ENCODE measurements at regions not wholly inside any gene's neighbourhood (a gene's known extent, or its start where the extent isn't known, plus 50 kb on each side); places are given as distances from the start of the nearest gene placed in this dataset.

DNA sequence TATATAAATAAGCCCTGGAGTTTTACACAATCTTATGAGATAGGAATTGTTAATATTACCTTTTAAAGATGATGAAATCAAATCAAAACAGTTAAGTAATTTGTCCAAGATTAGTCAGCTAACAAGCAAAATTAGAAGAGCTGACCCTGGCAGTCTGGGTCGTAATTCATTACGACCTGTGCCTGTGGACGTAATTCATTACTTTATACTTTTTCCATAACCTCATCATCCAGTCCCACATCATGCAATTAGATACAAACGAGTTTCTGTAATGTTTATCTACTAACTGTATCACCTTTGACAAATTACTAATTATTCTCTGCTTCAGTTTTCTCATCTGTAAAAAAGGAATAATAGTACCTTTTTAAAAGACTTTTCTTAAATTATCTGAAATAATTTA is 665.9 kb downstream of the ZBBX start:
- Mint-ChIP-seq H3K27me3 (ENCODE audit: insufficient read depth, unreplicated experiment) (no peaks in the 10 kb centered on the region), H3K36me3 (ENCODE audit: insufficient read depth, unreplicated experiment) (no peaks in the 10 kb centered on the region), H3K9me3 (ENCODE audit: unreplicated experiment) (no peaks in the 10 kb centered on the region), H3K4me1 (ENCODE audit: insufficient read depth, unreplicated experiment) (no peaks in the 10 kb centered on the region), H3K4me3 (ENCODE audit: unreplicated experiment) (no peak overlapping the region), H3K27ac (ENCODE audit: low read depth, unreplicated experiment) (no peak overlapping the region)
- POLR2A ChIA-PET = no interaction called here
- CTCF ChIA-PET = no interaction called here
- DNase-seq (ENCODE audit: unreplicated experiment) = no peak
- no TSS peak for BruUV-seq (replicated peaks)
- intact Hi-C loops (cut with micrococcal nuclease) = no loop called here
- TF ChIP-seq, protein P1, sequence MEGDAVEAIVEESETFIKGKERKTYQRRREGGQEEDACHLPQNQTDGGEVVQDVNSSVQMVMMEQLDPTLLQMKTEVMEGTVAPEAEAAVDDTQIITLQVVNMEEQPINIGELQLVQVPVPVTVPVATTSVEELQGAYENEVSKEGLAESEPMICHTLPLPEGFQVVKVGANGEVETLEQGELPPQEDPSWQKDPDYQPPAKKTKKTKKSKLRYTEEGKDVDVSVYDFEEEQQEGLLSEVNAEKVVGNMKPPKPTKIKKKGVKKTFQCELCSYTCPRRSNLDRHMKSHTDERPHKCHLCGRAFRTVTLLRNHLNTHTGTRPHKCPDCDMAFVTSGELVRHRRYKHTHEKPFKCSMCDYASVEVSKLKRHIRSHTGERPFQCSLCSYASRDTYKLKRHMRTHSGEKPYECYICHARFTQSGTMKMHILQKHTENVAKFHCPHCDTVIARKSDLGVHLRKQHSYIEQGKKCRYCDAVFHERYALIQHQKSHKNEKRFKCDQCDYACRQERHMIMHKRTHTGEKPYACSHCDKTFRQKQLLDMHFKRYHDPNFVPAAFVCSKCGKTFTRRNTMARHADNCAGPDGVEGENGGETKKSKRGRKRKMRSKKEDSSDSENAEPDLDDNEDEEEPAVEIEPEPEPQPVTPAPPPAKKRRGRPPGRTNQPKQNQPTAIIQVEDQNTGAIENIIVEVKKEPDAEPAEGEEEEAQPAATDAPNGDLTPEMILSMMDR (IDR thresholded peaks at IDR 0.05; ENCODE audit: unreplicated experiment) = no peak

DNA sequence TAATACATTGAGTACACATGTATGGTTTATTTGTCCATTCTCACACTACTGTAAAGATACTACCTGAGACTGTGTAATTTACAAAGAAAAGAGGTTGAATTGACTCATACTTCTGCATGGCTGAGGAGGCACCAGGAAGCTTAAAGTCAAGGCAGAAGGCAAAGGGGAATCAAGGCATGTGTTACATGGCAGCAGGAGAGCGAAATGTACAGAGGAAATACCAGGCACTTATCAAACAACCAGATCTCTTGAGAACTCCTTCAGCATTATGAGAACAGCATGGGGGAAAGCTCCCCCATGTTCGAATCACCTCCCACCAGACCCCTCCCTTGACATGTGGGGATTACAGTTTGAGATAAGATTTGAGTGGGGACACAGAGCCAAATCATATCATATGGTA is 666.3 kb downstream of the ZBBX start:
- no peak for DNase-seq (ENCODE audit: unreplicated experiment)

DNA sequence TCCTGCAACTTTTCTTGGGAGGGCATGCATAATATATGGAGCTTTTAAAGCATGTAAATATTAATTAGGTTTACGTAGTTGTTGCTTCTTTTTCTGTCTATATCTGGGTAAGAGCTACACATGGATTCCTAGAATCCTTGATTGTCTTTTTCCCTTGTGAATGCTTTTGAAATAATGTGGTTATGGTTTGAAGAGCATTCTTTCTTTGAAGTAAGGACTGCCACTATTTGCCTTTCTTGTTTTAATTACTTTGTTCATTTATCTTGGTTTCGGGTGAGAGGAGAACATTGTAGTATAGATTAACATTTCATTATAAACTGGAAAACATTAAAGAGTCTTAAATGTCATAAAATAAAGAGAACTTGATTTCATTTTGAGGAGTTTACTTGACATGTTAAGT is 674.0 kb downstream of the ZBBX start:
- H3K9me3 Mint-ChIP-seq (ENCODE audit: unreplicated experiment) = peaks cover 3% of the 10 kb centered on the region
- intact Hi-C loops (cut with micrococcal nuclease) = no loop called here
- ChIA-PET CTCF (no interaction called here), POLR2A (no interaction called here)
- BruUV-seq (replicated peaks) = no TSS peak
- no peak overlapping the region for H3K4me3 Mint-ChIP-seq (ENCODE audit: unreplicated experiment)
- H3K27ac Mint-ChIP-seq (ENCODE audit: low read depth, unreplicated experiment) = no peak overlapping the region
- H3K27me3 Mint-ChIP-seq (ENCODE audit: insufficient read depth, unreplicated experiment) = no peaks in the 10 kb centered on the region
- TF ChIP-seq, protein P1 (IDR thresholded peaks at IDR 0.05; ENCODE audit: unreplicated experiment) = no peak
- H3K4me1 Mint-ChIP-seq (ENCODE audit: insufficient read depth, unreplicated experiment) = no peaks in the 10 kb centered on the region
- no peak for DNase-seq (ENCODE audit: unreplicated experiment)
- no peaks in the 10 kb centered on the region for H3K36me3 Mint-ChIP-seq (ENCODE audit: insufficient read depth, unreplicated experiment)

More for the DNA sequence above, 666.3 kb downstream of the ZBBX start:
- no peak overlapping the region for H3K27ac Mint-ChIP-seq (ENCODE audit: low read depth, unreplicated experiment)
- TF ChIP-seq, protein P1 (IDR thresholded peaks at IDR 0.05; ENCODE audit: unreplicated experiment) = no peak
- H3K27me3 Mint-ChIP-seq (ENCODE audit: insufficient read depth, unreplicated experiment) = no peaks in the 10 kb centered on the region
- POLR2A ChIA-PET = no interaction called here
- no peaks in the 10 kb centered on the region for H3K36me3 Mint-ChIP-seq (ENCODE audit: insufficient read depth, unreplicated experiment)
- no TSS peak for BruUV-seq (replicated peaks)
- no peaks in the 10 kb centered on the region for H3K9me3 Mint-ChIP-seq (ENCODE audit: unreplicated experiment)
- CTCF ChIA-PET = interaction anchor here (0.6 kb wide), 2 partner anchors 211 to 249 kb away, joined by 3 to 4 read pairs; no protein-coding TSS in a partner anchor
- no peak overlapping the region for H3K4me3 Mint-ChIP-seq (ENCODE audit: unreplicated experiment)
- H3K4me1 Mint-ChIP-seq (ENCODE audit: insufficient read depth, unreplicated experiment) = no peaks in the 10 kb centered on the region
- intact Hi-C loops (cut with micrococcal nuclease) = no loop called here

DNA sequence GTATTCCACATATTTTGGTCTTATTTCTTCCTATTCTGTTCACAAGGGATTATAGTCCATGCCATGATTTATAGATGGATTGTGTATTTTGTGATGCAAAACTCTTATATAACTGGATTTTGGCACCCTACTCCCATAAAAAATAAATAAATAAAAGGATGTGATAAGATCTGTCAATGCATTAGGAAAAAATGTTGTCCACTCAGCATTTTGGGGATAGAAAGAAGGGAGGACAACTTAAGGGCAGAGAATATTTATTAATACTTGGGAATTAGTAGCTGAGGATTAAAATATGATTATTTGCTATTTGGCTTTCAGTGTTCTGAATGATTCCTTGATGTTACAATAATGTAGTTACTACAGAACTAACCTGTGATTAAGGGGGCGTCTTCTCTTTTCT is 682.6 kb downstream of the ZBBX start:
- BruUV-seq (replicated peaks) = no TSS peak
- Mint-ChIP-seq H3K9me3 (ENCODE audit: unreplicated experiment) (peaks cover 8% of the 10 kb centered on the region), H3K4me1 (ENCODE audit: insufficient read depth, unreplicated experiment) (no peaks in the 10 kb centered on the region), H3K4me3 (ENCODE audit: unreplicated experiment) (no peak overlapping the region), H3K27ac (ENCODE audit: low read depth, unreplicated experiment) (no peak overlapping the region), H3K27me3 (ENCODE audit: insufficient read depth, unreplicated experiment) (no peaks in the 10 kb centered on the region), H3K36me3 (ENCODE audit: insufficient read depth, unreplicated experiment) (no peaks in the 10 kb centered on the region)
- TF ChIP-seq, protein P1 (IDR thresholded peaks at IDR 0.05; ENCODE audit: unreplicated experiment) = no peak
- ChIA-PET CTCF (no interaction called here), POLR2A (no interaction called here)
- intact Hi-C loops (cut with micrococcal nuclease) = no loop called here
- no peak for DNase-seq (ENCODE audit: unreplicated experiment)
